ENCODE measurements at regions not wholly inside any gene's neighbourhood (a gene's known extent, or its start where the extent isn't known, plus 50 kb on each side); places are given as distances from the start of the nearest gene placed in this dataset.

- no peak for DNase-seq (ENCODE audit: low read depth in 1 of 2, low spot score in 1 of 2)
- TF ChIP-seq JUND (IDR thresholded peaks at IDR 0.05; ENCODE audit: low read depth) = no peak
- in situ Hi-C loops (cut with HindIII; ENCODE audit: low pct_unique_long_range_greater_than_20kb, low sequenced_read_pairs) = no loop called here
Observed at GRCh38 chr6:113508249-113508648, 348.9 kb upstream of the MARCKS start.

GRCh38 chr6:113511100-113511499 is 346.0 kb upstream of the MARCKS start:
- in situ Hi-C loops (cut with HindIII; ENCODE audit: low pct_unique_long_range_greater_than_20kb, low sequenced_read_pairs) = no loop called here
- no peak for DNase-seq (ENCODE audit: low read depth in 1 of 2, low spot score in 1 of 2)
- TF ChIP-seq JUND (IDR thresholded peaks at IDR 0.05; ENCODE audit: low read depth) = no peak

DNA sequence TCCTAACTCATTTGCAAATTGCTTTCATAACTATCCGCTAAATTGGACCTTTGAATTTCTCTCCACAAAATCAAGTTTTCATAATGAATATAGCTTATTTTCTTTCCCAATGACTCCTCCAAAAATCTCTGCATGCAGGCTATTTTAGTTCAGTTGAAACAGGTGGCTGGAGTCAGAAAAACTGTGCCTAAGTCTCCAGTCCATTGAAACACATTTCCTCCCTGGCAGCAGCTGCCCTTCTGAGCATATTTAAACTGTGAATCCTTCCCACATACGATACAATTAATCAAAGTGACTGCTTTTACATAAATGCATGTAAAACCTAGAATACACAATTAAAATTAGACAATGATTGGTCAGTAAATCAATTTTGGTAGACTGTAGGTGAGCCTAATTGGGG is 344.6 kb upstream of the MARCKS start:
- DNase-seq (ENCODE audit: low read depth in 1 of 2, low spot score in 1 of 2) = no peak
- in situ Hi-C loops (cut with HindIII; ENCODE audit: low pct_unique_long_range_greater_than_20kb, low sequenced_read_pairs) = no loop called here
- no peak for TF ChIP-seq JUND (IDR thresholded peaks at IDR 0.05; ENCODE audit: low read depth)

DNA sequence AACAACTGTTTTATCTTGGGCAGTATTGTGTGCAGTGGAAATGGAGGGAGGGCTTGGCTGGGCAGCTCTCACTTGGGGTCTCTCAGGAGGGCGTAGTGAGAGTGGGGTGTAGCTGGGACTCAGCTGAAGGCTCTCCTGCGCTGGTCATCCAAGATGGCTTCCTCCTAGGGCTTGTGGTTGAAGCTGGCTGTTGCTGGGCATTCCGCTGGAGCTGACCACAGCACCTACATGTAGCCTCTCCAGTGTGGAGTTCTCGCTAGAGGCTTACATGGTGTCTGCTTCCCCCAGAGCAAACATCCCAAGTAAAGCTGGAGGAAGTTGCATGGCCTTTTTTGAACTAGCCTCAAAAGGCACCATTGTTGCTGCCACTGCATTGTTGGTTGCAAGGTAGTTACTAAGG is 344.1 kb upstream of the MARCKS start:
- DNase-seq (ENCODE audit: low read depth in 1 of 2, low spot score in 1 of 2) = no peak
- in situ Hi-C loops (cut with HindIII; ENCODE audit: low pct_unique_long_range_greater_than_20kb, low sequenced_read_pairs) = no loop called here
- TF ChIP-seq JUND (IDR thresholded peaks at IDR 0.05; ENCODE audit: low read depth) = no peak

- in situ Hi-C loops (cut with HindIII; ENCODE audit: low pct_unique_long_range_greater_than_20kb, low sequenced_read_pairs) = no loop called here
- DNase-seq (ENCODE audit: low read depth in 1 of 2, low spot score in 1 of 2) = no peak
- TF ChIP-seq JUND (IDR thresholded peaks at IDR 0.05; ENCODE audit: low read depth) = no peak
Observed at GRCh38 chr6:113522376-113522775, 334.8 kb upstream of the MARCKS start.

DNA sequence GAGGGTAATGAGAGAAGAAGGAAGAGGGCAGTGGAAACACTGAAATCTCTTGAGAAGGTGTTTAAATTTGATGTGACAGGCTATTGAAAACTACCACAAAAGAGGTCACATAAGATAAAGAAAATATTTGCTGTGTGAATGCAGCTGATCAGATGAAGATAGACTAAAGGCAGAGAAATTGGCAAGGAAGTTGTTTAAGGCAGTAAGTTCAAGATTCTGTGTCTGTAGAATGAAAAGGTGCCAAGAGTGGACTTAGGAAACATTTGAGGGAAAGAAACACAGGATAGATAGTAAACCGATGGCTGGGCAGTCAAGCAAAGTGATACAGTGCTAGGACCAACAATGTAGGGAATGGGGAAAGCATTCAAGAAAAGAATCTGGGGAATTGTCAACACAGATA is 332.3 kb upstream of the MARCKS start:
- DNase-seq (ENCODE audit: low read depth in 1 of 2, low spot score in 1 of 2) = no peak
- no peak for TF ChIP-seq JUND (IDR thresholded peaks at IDR 0.05; ENCODE audit: low read depth)
- in situ Hi-C loops (cut with HindIII; ENCODE audit: low pct_unique_long_range_greater_than_20kb, low sequenced_read_pairs) = no loop called here

- no peak for TF ChIP-seq JUND (IDR thresholded peaks at IDR 0.05; ENCODE audit: low read depth)
- in situ Hi-C loops (cut with HindIII; ENCODE audit: low pct_unique_long_range_greater_than_20kb, low sequenced_read_pairs) = no loop called here
- peak in 1 of 2 experiments; percentile 1 for DNase-seq (ENCODE audit: low read depth in 1 of 2, low spot score in 1 of 2)
Observed at GRCh38 chr6:113526553-113526952, 330.6 kb upstream of the MARCKS start.

DNA sequence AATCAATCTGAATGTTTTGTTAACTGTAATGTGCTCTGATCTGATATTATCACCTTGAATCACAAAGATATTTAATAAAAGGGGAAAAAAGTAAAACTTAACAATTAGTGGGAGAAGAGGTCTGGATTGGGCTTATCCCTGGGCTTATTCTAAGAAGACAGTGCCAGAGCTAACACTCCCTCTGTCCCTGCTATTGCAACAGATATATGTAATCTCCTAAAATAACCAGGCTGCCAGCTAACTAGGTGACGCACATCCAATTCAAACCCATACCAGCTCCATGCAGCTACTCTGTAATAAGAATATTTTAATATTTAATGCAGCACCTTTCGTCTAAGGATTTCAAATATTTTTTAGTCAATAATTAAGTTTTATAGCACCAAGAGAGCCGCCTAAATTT is 330.1 kb upstream of the MARCKS start:
- DNase-seq (ENCODE audit: low read depth in 1 of 2, low spot score in 1 of 2) = no peak
- in situ Hi-C loops (cut with HindIII; ENCODE audit: low pct_unique_long_range_greater_than_20kb, low sequenced_read_pairs) = no loop called here
- no peak for TF ChIP-seq JUND (IDR thresholded peaks at IDR 0.05; ENCODE audit: low read depth)

DNA sequence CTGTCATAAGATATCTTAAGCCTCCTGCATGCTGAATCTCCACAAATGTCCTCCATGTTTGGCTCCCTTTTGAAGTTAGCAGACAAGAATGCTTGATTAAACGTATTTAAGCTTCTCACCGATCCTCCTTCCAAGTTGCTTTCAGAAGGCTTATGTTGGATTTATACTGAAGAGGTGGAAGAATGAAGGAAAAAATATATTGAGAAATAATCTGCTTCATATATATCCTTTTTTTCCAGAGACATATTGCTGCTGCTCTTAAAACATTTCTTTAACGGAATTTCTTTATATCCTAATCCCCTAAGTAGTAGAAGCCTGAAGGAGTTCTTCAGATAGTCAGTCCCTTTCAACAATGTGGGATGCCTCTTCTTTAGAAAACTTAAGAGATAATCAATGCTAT is 329.0 kb upstream of the MARCKS start:
- DNase-seq (ENCODE audit: low read depth in 1 of 2, low spot score in 1 of 2) = no peak
- TF ChIP-seq JUND (IDR thresholded peaks at IDR 0.05; ENCODE audit: low read depth) = no peak
- in situ Hi-C loops (cut with HindIII; ENCODE audit: low pct_unique_long_range_greater_than_20kb, low sequenced_read_pairs) = no loop called here

DNA sequence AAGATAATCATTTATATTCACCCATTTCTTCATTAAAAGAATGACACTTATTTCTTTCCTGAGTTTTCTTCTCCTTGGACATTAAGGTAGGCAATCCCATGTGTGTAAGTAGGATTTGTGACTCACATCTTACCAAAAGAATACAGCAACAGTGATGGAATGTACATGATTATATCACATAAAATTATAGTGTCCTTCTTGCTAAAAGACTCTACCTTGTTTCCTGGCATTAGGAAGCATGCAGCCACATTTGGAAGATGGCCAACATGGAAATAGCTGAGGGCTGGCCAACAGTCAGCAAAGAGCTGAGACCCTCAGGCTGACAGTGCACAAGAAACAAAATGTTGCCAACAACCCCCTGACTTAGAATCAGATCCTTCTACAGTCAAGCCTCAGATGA is 327.9 kb upstream of the MARCKS start:
- TF ChIP-seq JUND (IDR thresholded peaks at IDR 0.05; ENCODE audit: low read depth) = no peak
- DNase-seq (ENCODE audit: low read depth in 1 of 2, low spot score in 1 of 2) = no peak
- in situ Hi-C loops (cut with HindIII; ENCODE audit: low pct_unique_long_range_greater_than_20kb, low sequenced_read_pairs) = no loop called here

GRCh38 chr6:113529879-113530278 is 327.3 kb upstream of the MARCKS start:
- in situ Hi-C loops (cut with HindIII; ENCODE audit: low pct_unique_long_range_greater_than_20kb, low sequenced_read_pairs) = no loop called here
- no peak for TF ChIP-seq JUND (IDR thresholded peaks at IDR 0.05; ENCODE audit: low read depth)
- no peak for DNase-seq (ENCODE audit: low read depth in 1 of 2, low spot score in 1 of 2)

- in situ Hi-C loops (cut with HindIII; ENCODE audit: low pct_unique_long_range_greater_than_20kb, low sequenced_read_pairs) = no loop called here
- no peak for TF ChIP-seq JUND (IDR thresholded peaks at IDR 0.05; ENCODE audit: low read depth)
- DNase-seq (ENCODE audit: low read depth in 1 of 2, low spot score in 1 of 2) = no peak
Observed at GRCh38 chr6:113530769-113531168, 326.4 kb upstream of the MARCKS start.

- no peak for TF ChIP-seq JUND (IDR thresholded peaks at IDR 0.05; ENCODE audit: low read depth)
- in situ Hi-C loops (cut with HindIII; ENCODE audit: low pct_unique_long_range_greater_than_20kb, low sequenced_read_pairs) = no loop called here
- no peak for DNase-seq (ENCODE audit: low read depth in 1 of 2, low spot score in 1 of 2)
Observed at GRCh38 chr6:113539202-113539601, 317.9 kb upstream of the MARCKS start.

DNA sequence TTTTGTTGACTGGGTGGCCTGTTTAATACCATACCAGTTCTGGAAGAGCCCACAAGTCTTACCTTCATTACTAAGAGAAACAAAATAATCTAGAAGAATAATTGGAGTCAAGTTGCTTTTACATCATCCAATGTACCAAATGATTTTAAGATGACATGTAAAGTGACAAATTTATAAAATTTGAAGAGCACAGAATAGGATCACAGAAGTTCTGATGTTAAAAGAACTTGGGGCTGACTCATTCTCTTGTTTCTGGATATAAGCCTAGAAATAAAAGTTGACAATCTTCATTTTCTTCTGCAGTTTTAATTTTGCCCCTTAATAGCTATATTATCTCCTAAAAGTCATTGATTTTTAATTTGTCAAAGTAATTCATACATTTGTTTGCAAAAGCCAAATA is 317.5 kb upstream of the MARCKS start:
- in situ Hi-C loops (cut with HindIII; ENCODE audit: low pct_unique_long_range_greater_than_20kb, low sequenced_read_pairs) = no loop called here
- DNase-seq (ENCODE audit: low read depth in 1 of 2, low spot score in 1 of 2) = no peak
- TF ChIP-seq JUND (IDR thresholded peaks at IDR 0.05; ENCODE audit: low read depth) = no peak
